Keratinocyte (primary cell): ENCODE measurements at regions not wholly inside any gene's neighbourhood (a gene's known extent, or its start where the extent isn't known, plus 50 kb on each side); places are given as distances from the start of the nearest gene placed in this dataset.

ENCODE experiments used
- DNase-seq: peaks from one replicate; pipeline ENCODE4 v3.0.0-alpha.2; 2011; ENCODE audit warnings: low read depth, missing footprints, low spot score
- FAIRE-seq: peaks from 2 replicates; lab custom pipeline; 2011; peaks lifted over from hg19 to GRCh38; lab: Jason Lieb, UNC
- H2AFZ ChIP-seq: 2 replicates; pipeline ENCODE4 v1.6.0; 2012; ENCODE audit warnings: low read length, control low read depth, inconsistent platforms; ENCODE audit not compliant: control insufficient read depth
- H3K27ac ChIP-seq: 2 replicates; pipeline ENCODE4 v1.5.1; 2011; ENCODE audit warnings: low read length; ENCODE audit not compliant: control insufficient read depth, insufficient read depth
- H3K27me3 ChIP-seq: 3 replicates; pipeline ENCODE4 v1.6.0; 2011; ENCODE audit warnings: low read length; ENCODE audit not compliant: control insufficient read depth, insufficient read depth; ENCODE audit errors: extremely low read depth
- H3K36me3 ChIP-seq, 2 experiments: 2 replicates in 1 of 2; 3 replicates in 1 of 2; pipeline ENCODE4 v1.5.1; 2011; ENCODE audit warnings: low read length in 2 of 2, mild to moderate bottlenecking in 1 of 2; ENCODE audit not compliant: control insufficient read depth in 2 of 2, insufficient read depth in 2 of 2; ENCODE audit errors: extremely low read depth in 1 of 2
- H3K4me1 ChIP-seq: 3 replicates; pipeline ENCODE4 v1.5.1; 2011; ENCODE audit warnings: low read length; ENCODE audit not compliant: control insufficient read depth, insufficient read depth; ENCODE audit errors: extremely low read depth
- H3K4me2 ChIP-seq: 3 replicates; pipeline ENCODE4 v1.6.0; 2011; ENCODE audit warnings: low read depth, low read length; ENCODE audit not compliant: control insufficient read depth, insufficient read depth; ENCODE audit errors: extremely low read depth
- H3K4me3 ChIP-seq, 3 experiments: fragments of 200-600 bp in 1 of 3; sonication (generic) in 1 of 3; 2 replicates in 2 of 3; 3 replicates in 1 of 3; pipeline ENCODE4 v1.5.1; 2011 to 2016; ENCODE audit warnings: low read length in 3 of 3, mild to moderate bottlenecking in 3 of 3, control low read depth in 2 of 3, inconsistent platforms in 1 of 3, low read depth in 1 of 3, mixed read lengths in 1 of 3, mixed run types in 1 of 3, moderate library complexity in 1 of 3; ENCODE audit not compliant: control insufficient read depth in 2 of 3, insufficient read depth in 2 of 3; ENCODE audit errors: extremely low read depth in 1 of 3
- H3K79me2 ChIP-seq: 2 replicates; pipeline ENCODE4 v1.6.0; 2012; ENCODE audit warnings: low read length; ENCODE audit not compliant: control insufficient read depth, insufficient read depth
- H3K9ac ChIP-seq: 3 replicates; pipeline ENCODE4 v1.6.0; 2011; ENCODE audit warnings: low read length; ENCODE audit not compliant: control insufficient read depth, insufficient read depth; ENCODE audit errors: extremely low read depth
- H3K9me1 ChIP-seq: 3 replicates; pipeline ENCODE4 v1.6.0; 2011; ENCODE audit warnings: low read length; ENCODE audit not compliant: control insufficient read depth, insufficient read depth; ENCODE audit errors: extremely low read depth
- H3K9me3 ChIP-seq: 2 replicates; pipeline ENCODE4 v1.5.1; 2012; ENCODE audit warnings: low read depth, low read length; ENCODE audit not compliant: control insufficient read depth
- H4K20me1 ChIP-seq: 3 replicates; pipeline ENCODE4 v1.6.0; 2011; ENCODE audit warnings: low read length; ENCODE audit not compliant: control insufficient read depth, insufficient read depth; ENCODE audit errors: extremely low read depth
- EZH2 ChIP-seq: IDR thresholded peaks from one replicate; pipeline ENCODE4 v1.6.1; 2012; ENCODE audit warnings: inconsistent platforms, mild to moderate bottlenecking, low read length, moderate library complexity
- dilution Hi-C: fragments of 300-500 bp; cut with MboI; formaldehyde crosslinking; loops from one replicate; pipeline ENCODE4 v1.7.0; 2020; ENCODE audit warnings: low sequenced_read_pairs; ENCODE audit not compliant: extremely low pct_ligation_motif_present
- TF ChIP-seq, protein P1 (sequence below), 3 experiments: IDR thresholded peaks in 1 of 3; conservative IDR thresholded peaks in 1 of 3; optimal IDR thresholded peaks in 1 of 3; 2 replicates in 2 of 3; 3 replicates in 1 of 3; pipeline versions ENCODE3 to v1.5.1; 2011; ENCODE audit warnings: low read length in 3 of 3, mild to moderate bottlenecking in 3 of 3, moderate library complexity in 2 of 3, control low read depth in 1 of 3, inconsistent platforms in 1 of 3; ENCODE audit not compliant: insufficient read depth in 2 of 3; ENCODE audit errors: extremely low read depth in 1 of 3

- TF ChIP-seq, protein P1, sequence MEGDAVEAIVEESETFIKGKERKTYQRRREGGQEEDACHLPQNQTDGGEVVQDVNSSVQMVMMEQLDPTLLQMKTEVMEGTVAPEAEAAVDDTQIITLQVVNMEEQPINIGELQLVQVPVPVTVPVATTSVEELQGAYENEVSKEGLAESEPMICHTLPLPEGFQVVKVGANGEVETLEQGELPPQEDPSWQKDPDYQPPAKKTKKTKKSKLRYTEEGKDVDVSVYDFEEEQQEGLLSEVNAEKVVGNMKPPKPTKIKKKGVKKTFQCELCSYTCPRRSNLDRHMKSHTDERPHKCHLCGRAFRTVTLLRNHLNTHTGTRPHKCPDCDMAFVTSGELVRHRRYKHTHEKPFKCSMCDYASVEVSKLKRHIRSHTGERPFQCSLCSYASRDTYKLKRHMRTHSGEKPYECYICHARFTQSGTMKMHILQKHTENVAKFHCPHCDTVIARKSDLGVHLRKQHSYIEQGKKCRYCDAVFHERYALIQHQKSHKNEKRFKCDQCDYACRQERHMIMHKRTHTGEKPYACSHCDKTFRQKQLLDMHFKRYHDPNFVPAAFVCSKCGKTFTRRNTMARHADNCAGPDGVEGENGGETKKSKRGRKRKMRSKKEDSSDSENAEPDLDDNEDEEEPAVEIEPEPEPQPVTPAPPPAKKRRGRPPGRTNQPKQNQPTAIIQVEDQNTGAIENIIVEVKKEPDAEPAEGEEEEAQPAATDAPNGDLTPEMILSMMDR (optimal IDR thresholded peaks at IDR 0.05 in 1 of 3, IDR thresholded peaks at IDR 0.05 in 1 of 3, conservative IDR thresholded peaks at IDR 0.05 in 1 of 3; ENCODE audit: extremely low read depth in 1 of 3, insufficient read depth in 2 of 3, low read length in 3 of 3): no peak
- TF ChIP-seq EZH2: no peak
- no peak overlapping the region for H3K9ac ChIP-seq
- no peak for FAIRE-seq
- peaks cover 5% of the 10 kb centered on the region for H3K27me3 ChIP-seq
- no peaks in the 10 kb centered on the region for H3K79me2 ChIP-seq
- no peaks in the 10 kb centered on the region for H3K36me3 ChIP-seq
- no peak overlapping the region for H3K4me3 ChIP-seq
- dilution Hi-C loops: no loop called here
- H3K9me1 ChIP-seq: no peaks in the 10 kb centered on the region
- no peaks in the 10 kb centered on the region for H3K4me1 ChIP-seq
- H3K9me3 ChIP-seq: no peaks in the 10 kb centered on the region
- H3K27ac ChIP-seq: no peak overlapping the region
- no peak overlapping the region for H3K4me2 ChIP-seq
- DNase-seq: no peak
- no peaks in the 10 kb centered on the region for H4K20me1 ChIP-seq
- H2AFZ ChIP-seq: no peak overlapping the region
These were observed 146.3 kb downstream of the CDCA7 start for GRCh38 chr2:173500953-173501352.

GRCh38 chr2:173502296-173502695 is 147.6 kb downstream of the CDCA7 start:
- no peak for FAIRE-seq
- no peaks in the 10 kb centered on the region for H3K9me1 ChIP-seq
- dilution Hi-C loops: no loop called here
- H3K9me3 ChIP-seq: no peaks in the 10 kb centered on the region
- H3K4me2 ChIP-seq: no peak overlapping the region
- peaks cover 5% of the 10 kb centered on the region for H3K27me3 ChIP-seq
- H4K20me1 ChIP-seq: no peaks in the 10 kb centered on the region
- H3K27ac ChIP-seq: no peak overlapping the region
- DNase-seq: no peak
- H3K36me3 ChIP-seq: no peaks in the 10 kb centered on the region
- no peak overlapping the region for H3K4me3 ChIP-seq
- TF ChIP-seq, protein P1 (optimal IDR thresholded peaks at IDR 0.05 in 1 of 3, IDR thresholded peaks at IDR 0.05 in 1 of 3, conservative IDR thresholded peaks at IDR 0.05 in 1 of 3; ENCODE audit: extremely low read depth in 1 of 3, insufficient read depth in 2 of 3, low read length in 3 of 3): no peak
- TF ChIP-seq EZH2: no peak
- H3K4me1 ChIP-seq: no peaks in the 10 kb centered on the region
- H2AFZ ChIP-seq: no peak overlapping the region
- H3K79me2 ChIP-seq: no peaks in the 10 kb centered on the region
- H3K9ac ChIP-seq: no peak overlapping the region
